Heart right ventricle (tissue), 16 donors: ENCODE measurements at regions not wholly inside any gene's neighbourhood (a gene's known extent, or its start where the extent isn't known, plus 50 kb on each side); places are given as distances from the start of the nearest gene placed in this dataset.

ENCODE experiments used
- ATAC-seq, 8 donors: fragments of 200-7000 bp; cut with Tn5 transposase; one replicate each; pipeline ENCODE4 v1.9.1; 2020; ENCODE audit warnings: mild to moderate bottlenecking in 8 of 8, moderate library complexity in 8 of 8, moderate number of reproducible peaks in 1 of 8
- DNase-seq, 2 donors: peaks; one replicate each; pipeline ENCODE4 v3.0.0-alpha.2; 2020
- H3K27ac ChIP-seq, 10 donors: fragments of 200-600 bp; sonication (generic) in 2 of 10; one replicate each; pipeline versions ENCODE4 v1.5.0 to v1.8.0; 2020 to 2022; ENCODE audit warnings: mild to moderate bottlenecking in 3 of 10
- H3K27me3 ChIP-seq, 7 donors: fragments of 200-600 bp; one replicate each; pipeline ENCODE4 v1.8.0; 2021 to 2022; ENCODE audit warnings: mild to moderate bottlenecking in 2 of 7
- H3K36me3 ChIP-seq, 9 donors: fragments of 200-600 bp; sonication (generic) in 1 of 9; one replicate each; pipeline versions ENCODE4 v1.5.0 to v1.8.0; 2020 to 2022; ENCODE audit warnings: mild to moderate bottlenecking in 2 of 9
- H3K4me1 ChIP-seq, 9 donors: fragments of 200-600 bp; sonication (generic) in 1 of 9; one replicate each; pipeline versions ENCODE4 v1.5.0 to v1.8.0; 2020 to 2022; ENCODE audit warnings: mild to moderate bottlenecking in 4 of 9
- H3K4me3 ChIP-seq, 10 donors: fragments of 200-600 bp; sonication (generic) in 2 of 10; one replicate each; pipeline versions ENCODE4 v1.5.0 to v1.8.0; 2020 to 2022; ENCODE audit warnings: mild to moderate bottlenecking in 7 of 10, moderate library complexity in 2 of 10
- H3K9me3 ChIP-seq, 11 donors: fragments of 200-600 bp in 10 of 11; sonication (generic) in 2 of 11; one replicate each; pipeline versions ENCODE4 v1.5.0 to v1.8.0; 2013 to 2022; ENCODE audit warnings: mild to moderate bottlenecking in 2 of 11, control low read depth in 1 of 11, moderate library complexity in 1 of 11
- CTCF ChIP-seq, 9 donors: fragments of 200-600 bp; sonication (generic) in 2 of 9; IDR thresholded peaks; one replicate each; pipeline versions ENCODE4 v1.5.0 to v1.8.0; 2021 to 2022; ENCODE audit warnings: antibody characterized with exemption in 9 of 9, mild to moderate bottlenecking in 5 of 9, moderate library complexity in 1 of 9
- WGBS, 2 donors: extraction: QIAGEN DNeasy Blood & Tissue Kit; methylation state at CpG; one replicate each; pipeline ENCODE4 v1.1.7; 2013; ENCODE audit warnings: inconsistent platforms in 1 of 2; 5-methylcytosine and 5-hydroxymethylcytosine counted together
- intact Hi-C, 10 donors: fragments of 100-400 bp; cut with DNase I; formaldehyde crosslinking; loops; one replicate each; pipeline versions ENCODE4 v1.11.1 to v1.14.2; 2022
- donor health status: Arrhythmogenic right ventricular cardiomyopathy.
- donor health status: ischemic (EF 13 %, LVEDD 7.1; RV severe dilation, severe dysfunction).
- donor health status: healthy with polysubstance abuse.
- donor health status: DM: no; HTN: yes; CAD: no.
- donor health status: DM: no; HTN: no; CAD: no.
- donor health status: ischemic (EF 25% LVEDD 6.9; RV normal size, moderate dysfunction).
- donor health status: ischemic (EF 25% LVEDD 5.7; RV mildly dilated, moderate dysfunction).
- donor health status: healthy.
- donor health status: DM: yes; HTN: yes; CAD: no.
- donor health status: Ischemic cardiomyopathy.
- donor health status: ischemic (EF 35%, LVEDD 5.7; RV mildly dilated, moderate dysfunction).
- donor health status: nonischemic (EF 11% LVEDD 7.7; RV severe dilation, severe dysfunction).
- donor health status: DM: yes; HTN: yes; CAD: no.
- donor health status: PGD.
- donor health status: ischemic (EF 29% LVEDD 5.4; RV normal size, mild dysfunction).
- donor health status: nonischemic (EF 23%, LVEDD 6.1; RV moderate dilation, normal function).

- intact Hi-C loops = no loop called here
- Histone ChIP-seq H3K4me1 (no peaks in the 10 kb centered on the region), H3K27ac (no peak overlapping the region), H3K4me3 (no peak overlapping the region), H3K9me3 (peaks cover 0 to 13% (median 0%) of the 10 kb centered on the region in 11 donors), H3K27me3 (no peaks in the 10 kb centered on the region), H3K36me3 (no peaks in the 10 kb centered on the region)
- ATAC-seq = no peak
- DNase-seq = no peak
- no peak for TF ChIP-seq CTCF (IDR thresholded peaks at IDR 0.05)
These were observed 116.5 kb downstream of the SPRY2 start for GRCh38 chr13:80224468-80224867.

- no peak for TF ChIP-seq CTCF (IDR thresholded peaks at IDR 0.05)
These were observed 123.1 kb downstream of the SPRY2 start for GRCh38 chr13:80217614-80218456.

GRCh38 chr13:80215368-80215767, 125.6 kb downstream of the SPRY2 start:
- ATAC-seq = no peak

More at GRCh38 chr13:80217614-80218456, 123.1 kb downstream of the SPRY2 start:
- no peaks in the 10 kb centered on the region for H3K27me3 ChIP-seq
- peaks cover 0 to 10% (median 0%) of the 10 kb centered on the region in 11 donors for H3K9me3 ChIP-seq
- intact Hi-C loops = no loop called here
- H3K4me1 ChIP-seq = no peaks in the 10 kb centered on the region
- no peak overlapping the region for H3K27ac ChIP-seq
- H3K4me3 ChIP-seq = no peak overlapping the region
- ATAC-seq = no peak
- DNase-seq = no peak
- no peaks in the 10 kb centered on the region for H3K36me3 ChIP-seq
- 66 to 77% methylated on average over 7 of the region's 7 CpGs for WGBS, 2 donors

GRCh38 chr13:80214521-80214991, 126.4 kb downstream of the SPRY2 start:
- DNase-seq (no peak), ATAC-seq (no peak)
- Histone ChIP-seq H3K4me1 (no peaks in the 10 kb centered on the region), H3K9me3 (peaks cover 0 to 4% (median 0%) of the 10 kb centered on the region in 11 donors), H3K36me3 (no peaks in the 10 kb centered on the region), H3K4me3 (no peak overlapping the region), H3K27ac (no peak overlapping the region), H3K27me3 (no peaks in the 10 kb centered on the region)
- WGBS, 2 donors = 95 to 97% methylated on average over 2 of the region's 2 CpGs
- no peak for TF ChIP-seq CTCF (IDR thresholded peaks at IDR 0.05)
- intact Hi-C loops = no loop called here

More at GRCh38 chr13:80215368-80215767, 125.6 kb downstream of the SPRY2 start:
- intact Hi-C loops = no loop called here
- Histone ChIP-seq H3K4me1 (no peaks in the 10 kb centered on the region), H3K27me3 (no peaks in the 10 kb centered on the region), H3K27ac (no peak overlapping the region), H3K36me3 (no peaks in the 10 kb centered on the region), H3K9me3 (peaks cover 0 to 4% (median 0%) of the 10 kb centered on the region in 11 donors), H3K4me3 (no peak overlapping the region)
- no peak for DNase-seq
- TF ChIP-seq CTCF (IDR thresholded peaks at IDR 0.05) = no peak
- 65 to 66% methylated on average over 3 of the region's 3 CpGs for WGBS, 2 donors
